Caco-2 (cell line): ENCODE measurements at regions not wholly inside any gene's neighbourhood (a gene's known extent, or its start where the extent isn't known, plus 50 kb on each side); places are given as distances from the start of the nearest gene placed in this dataset.

ENCODE experiments used
- BruUV-seq: library from RNA; stranded (reverse); fragments of 400-500 nt; replicated peaks from 2 replicates; lab custom pipeline; 2021; lab: Mats Ljungman, UMichigan
- CTCF ChIA-PET: fragments of 300-600 bp; sonication (Branson Sonifier 250); formaldehyde crosslinking; loops from one replicate; lab custom pipeline; 2022; ENCODE audit warnings: antibody characterized with exemption; lab: Charles Lee
- POLR2A ChIA-PET: fragments of 300-600 bp; sonication (Branson Sonifier 250); formaldehyde crosslinking; loops from one replicate; lab custom pipeline; 2022; ENCODE audit warnings: antibody characterized with exemption; lab: Charles Lee
- DNase-seq, 2 experiments: peaks; one replicate each; pipeline versions ENCODE4 v3.0.0 to v3.0.0-alpha.2; 2020 to 2022
- H3K27me3 ChIP-seq: replicated peaks from 2 replicates; pipeline ENCODE4 v1.6.0; 2011; ENCODE audit warnings: low read length; ENCODE audit not compliant: control insufficient read depth, insufficient read depth
- H3K36me3 ChIP-seq: 2 replicates; pipeline ENCODE4 v1.5.1; 2011; ENCODE audit warnings: low read length; ENCODE audit not compliant: control insufficient read depth, insufficient read depth
- H3K4me1 ChIP-seq: fragments of 250-450 bp; sonication (Bioruptor Pico); 2 replicates; pipeline ENCODE4 v1.5.1; 2020; ENCODE audit warnings: mild to moderate bottlenecking
- H3K4me3 ChIP-seq: 2 replicates; pipeline ENCODE4 v1.5.1; 2011; ENCODE audit warnings: low read depth, mild to moderate bottlenecking, control low read depth, low read length
- H3K9me3 ChIP-seq: fragments of 250-450 bp; sonication (Bioruptor Pico); 2 replicates; pipeline ENCODE4 v1.5.1; 2020; ENCODE audit warnings: mild to moderate bottlenecking, moderate library complexity
- H3K27ac Mint-ChIP-seq: one replicate; pipeline ENCODE4 v1.8.0; 2022; ENCODE audit warnings: mixed read lengths; ENCODE audit not compliant: unreplicated experiment
- H3K27me3 Mint-ChIP-seq: one replicate; pipeline ENCODE4 v1.8.0; 2022; ENCODE audit warnings: mixed read lengths; ENCODE audit not compliant: insufficient read depth, unreplicated experiment
- H3K36me3 Mint-ChIP-seq: one replicate; pipeline ENCODE4 v1.8.0; 2022; ENCODE audit warnings: mild to moderate bottlenecking, mixed read lengths; ENCODE audit not compliant: insufficient read depth, unreplicated experiment
- H3K4me1 Mint-ChIP-seq: one replicate; pipeline ENCODE4 v1.8.0; 2022; ENCODE audit warnings: low read depth, mixed read lengths; ENCODE audit not compliant: unreplicated experiment
- H3K4me3 Mint-ChIP-seq: one replicate; pipeline ENCODE4 v1.8.0; 2022; ENCODE audit warnings: mild to moderate bottlenecking, moderate library complexity, mixed read lengths; ENCODE audit not compliant: unreplicated experiment
- H3K9me3 Mint-ChIP-seq: one replicate; pipeline ENCODE4 v1.8.0; 2022; ENCODE audit warnings: mixed read lengths; ENCODE audit not compliant: unreplicated experiment
- intact Hi-C: fragments of 100-400 bp; cut with micrococcal nuclease; formaldehyde crosslinking; loops from one replicate; pipeline ENCODE4 v1.10.0; 2022; ENCODE audit not compliant: unreplicated experiment
- TF ChIP-seq, protein P1 (sequence below), 2 experiments: fragments of 200-600 bp in 1 of 2; IDR thresholded peaks; 1 replicate in 1 of 2; 2 replicates in 1 of 2; pipeline versions ENCODE4 v1.5.1 to v1.8.0; 2011 to 2022; ENCODE audit warnings: antibody characterized with exemption in 1 of 2, control low read depth in 1 of 2, inconsistent platforms in 1 of 2, low read depth in 1 of 2, low read length in 1 of 2, mild to moderate bottlenecking in 1 of 2, moderate library complexity in 1 of 2; ENCODE audit not compliant: insufficient read depth in 1 of 2, severe bottlenecking in 1 of 2, unreplicated experiment in 1 of 2

DNA sequence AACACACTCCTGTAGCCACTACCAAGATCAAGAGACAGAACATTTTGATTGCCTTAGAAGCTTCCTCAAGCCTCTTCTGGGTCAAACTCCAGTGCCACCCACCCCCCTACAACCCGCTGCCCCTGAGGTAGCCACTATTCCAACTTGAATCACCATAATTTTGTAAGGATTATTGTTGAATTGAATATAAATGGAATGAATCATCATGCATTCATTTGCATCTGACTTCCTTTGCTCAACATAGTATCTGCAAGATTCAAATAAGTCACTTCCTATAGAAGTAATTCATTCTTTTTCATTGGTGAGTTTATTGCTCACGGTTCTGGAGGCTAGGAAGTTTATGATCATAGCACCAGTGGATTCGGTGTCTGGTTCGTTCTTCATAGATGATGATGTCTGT lies 364.2 kb downstream of the SLITRK2 start:
- Mint-ChIP-seq H3K27ac (no peak overlapping the region), H3K27me3 (no peaks in the 10 kb centered on the region), H3K4me1 (no peaks in the 10 kb centered on the region), H3K4me3 (no peak overlapping the region), H3K36me3 (no peaks in the 10 kb centered on the region), H3K9me3 (no peaks in the 10 kb centered on the region)
- no peaks in the 10 kb centered on the region for H3K36me3 ChIP-seq
- H3K9me3 ChIP-seq = no peaks in the 10 kb centered on the region
- no peaks in the 10 kb centered on the region for H3K4me1 ChIP-seq
- ChIA-PET CTCF (no interaction called here), POLR2A (no interaction called here)
- no TSS peak for BruUV-seq
- no peak for DNase-seq
- TF ChIP-seq, protein P1, sequence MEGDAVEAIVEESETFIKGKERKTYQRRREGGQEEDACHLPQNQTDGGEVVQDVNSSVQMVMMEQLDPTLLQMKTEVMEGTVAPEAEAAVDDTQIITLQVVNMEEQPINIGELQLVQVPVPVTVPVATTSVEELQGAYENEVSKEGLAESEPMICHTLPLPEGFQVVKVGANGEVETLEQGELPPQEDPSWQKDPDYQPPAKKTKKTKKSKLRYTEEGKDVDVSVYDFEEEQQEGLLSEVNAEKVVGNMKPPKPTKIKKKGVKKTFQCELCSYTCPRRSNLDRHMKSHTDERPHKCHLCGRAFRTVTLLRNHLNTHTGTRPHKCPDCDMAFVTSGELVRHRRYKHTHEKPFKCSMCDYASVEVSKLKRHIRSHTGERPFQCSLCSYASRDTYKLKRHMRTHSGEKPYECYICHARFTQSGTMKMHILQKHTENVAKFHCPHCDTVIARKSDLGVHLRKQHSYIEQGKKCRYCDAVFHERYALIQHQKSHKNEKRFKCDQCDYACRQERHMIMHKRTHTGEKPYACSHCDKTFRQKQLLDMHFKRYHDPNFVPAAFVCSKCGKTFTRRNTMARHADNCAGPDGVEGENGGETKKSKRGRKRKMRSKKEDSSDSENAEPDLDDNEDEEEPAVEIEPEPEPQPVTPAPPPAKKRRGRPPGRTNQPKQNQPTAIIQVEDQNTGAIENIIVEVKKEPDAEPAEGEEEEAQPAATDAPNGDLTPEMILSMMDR (IDR thresholded peaks at IDR 0.05; ENCODE audit: insufficient read depth in 1 of 2, low read depth in 1 of 2, low read length in 1 of 2, severe bottlenecking in 1 of 2, unreplicated experiment in 1 of 2) = no peak
- no peak overlapping the region for H3K4me3 ChIP-seq
- intact Hi-C loops = no loop called here
- H3K27me3 ChIP-seq = no peaks in the 10 kb centered on the region

DNA sequence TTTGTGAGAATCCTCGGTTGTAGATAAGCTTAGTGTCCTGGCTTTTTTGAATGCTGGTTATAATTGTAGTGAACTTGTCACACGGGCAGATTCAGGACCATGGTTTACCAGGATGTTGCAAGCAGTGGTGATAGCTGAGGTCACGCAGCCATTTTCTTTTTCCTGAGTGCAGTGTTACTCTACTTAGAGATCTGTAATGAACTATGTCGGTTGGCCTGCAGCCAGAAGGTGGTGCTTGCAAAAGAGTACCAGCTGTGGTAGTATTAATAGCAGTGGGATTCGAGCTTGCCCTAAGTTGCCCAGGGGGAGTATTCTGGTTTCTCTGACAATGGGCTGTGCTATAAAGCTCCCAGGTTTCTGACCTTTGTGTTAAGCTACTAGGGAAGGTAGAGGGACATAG lies 368.9 kb downstream of the SLITRK2 start:
- Histone ChIP-seq H3K4me1 (no peaks in the 10 kb centered on the region), H3K4me3 (no peak overlapping the region), H3K36me3 (no peaks in the 10 kb centered on the region), H3K27me3 (no peaks in the 10 kb centered on the region), H3K9me3 (no peaks in the 10 kb centered on the region)
- Mint-ChIP-seq H3K27ac (no peak overlapping the region), H3K4me1 (no peaks in the 10 kb centered on the region), H3K36me3 (no peaks in the 10 kb centered on the region), H3K4me3 (no peak overlapping the region), H3K27me3 (no peaks in the 10 kb centered on the region), H3K9me3 (no peaks in the 10 kb centered on the region)
- no peak for DNase-seq
- BruUV-seq = no TSS peak
- intact Hi-C loops = no loop called here
- ChIA-PET POLR2A (no interaction called here), CTCF (no interaction called here)
- TF ChIP-seq, protein P1 (IDR thresholded peaks at IDR 0.05; ENCODE audit: insufficient read depth in 1 of 2, low read depth in 1 of 2, low read length in 1 of 2, severe bottlenecking in 1 of 2, unreplicated experiment in 1 of 2) = no peak

DNA sequence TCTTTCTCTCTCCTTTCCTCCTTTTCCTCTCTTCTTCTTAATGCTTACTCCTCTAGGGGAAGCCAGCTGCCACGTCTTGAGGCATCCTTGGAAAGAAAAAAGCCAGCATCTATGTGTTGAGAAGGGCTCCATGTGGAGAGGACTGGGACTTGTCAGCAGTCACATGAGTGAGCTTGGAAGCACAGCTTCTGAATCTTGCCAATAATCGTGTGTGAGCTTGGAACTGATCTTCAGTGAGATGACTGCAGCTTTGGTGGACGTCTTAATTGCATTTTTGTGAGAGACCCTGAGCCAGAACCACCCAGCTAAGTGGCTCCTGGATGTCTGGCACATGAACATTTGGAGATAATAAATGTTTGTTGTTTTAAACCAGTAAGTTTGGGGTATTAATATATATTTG lies 371.7 kb downstream of the SLITRK2 start:
- H3K27ac Mint-ChIP-seq = no peak overlapping the region
- DNase-seq = no peak
- CTCF ChIA-PET = no interaction called here
- H3K27me3 Mint-ChIP-seq = no peaks in the 10 kb centered on the region
- no peaks in the 10 kb centered on the region for H3K36me3 ChIP-seq
- H3K4me3 Mint-ChIP-seq = no peak overlapping the region
- no peaks in the 10 kb centered on the region for H3K9me3 ChIP-seq
- BruUV-seq = no TSS peak
- no peaks in the 10 kb centered on the region for H3K9me3 Mint-ChIP-seq
- H3K36me3 Mint-ChIP-seq = no peaks in the 10 kb centered on the region
- no peaks in the 10 kb centered on the region for H3K4me1 ChIP-seq
- POLR2A ChIA-PET = no interaction called here
- H3K4me3 ChIP-seq = no peak overlapping the region
- intact Hi-C loops = no loop called here
- H3K27me3 ChIP-seq = no peaks in the 10 kb centered on the region
- TF ChIP-seq, protein P1 (IDR thresholded peaks at IDR 0.05; ENCODE audit: insufficient read depth in 1 of 2, low read depth in 1 of 2, low read length in 1 of 2, severe bottlenecking in 1 of 2, unreplicated experiment in 1 of 2) = no peak
- no peaks in the 10 kb centered on the region for H3K4me1 Mint-ChIP-seq
